GM18873 (cell line): ENCODE measurements at regions not wholly inside any gene's neighbourhood (a gene's known extent, or its start where the extent isn't known, plus 50 kb on each side); places are given as distances from the start of the nearest gene placed in this dataset.

ENCODE experiments used
- ATAC-seq: cut with Tn5 transposase; IDR thresholded peaks from one replicate; pipeline ENCODE4 v1.9.1; 2021; ENCODE audit warnings: mild to moderate bottlenecking, moderate library complexity, moderate number of reproducible peaks; ENCODE audit not compliant: unreplicated experiment, low FRiP score

GRCh38 chr7:124515106-124515830 is 250.3 kb downstream of the GPR37 start:
- ATAC-seq = no peak

- ATAC-seq = no peak
These were observed 251.1 kb downstream of the GPR37 start for GRCh38 chr7:124514471-124514870.

- ATAC-seq = no peak
These were observed 268.4 kb downstream of the GPR37 start for GRCh38 chr7:124497176-124497575.

GRCh38 chr7:124489925-124490324 is 275.7 kb downstream of the GPR37 start:
- no peak for ATAC-seq

GRCh38 chr7:124489082-124489819 is 276.3 kb downstream of the GPR37 start:
- ATAC-seq = no peak

GRCh38 chr7:124482229-124482628 is 283.4 kb downstream of the GPR37 start:
- ATAC-seq = no peak

- ATAC-seq = no peak
These were observed 284.7 kb downstream of the GPR37 start for GRCh38 chr7:124480821-124481290.

- ATAC-seq = no peak
These were observed 285.4 kb downstream of the GPR37 start for GRCh38 chr7:124480036-124480820.

GRCh38 chr7:124462249-124462648 is 303.3 kb downstream of the GPR37 start:
- no peak for ATAC-seq

GRCh38 chr7:124460555-124460954 is 305.0 kb downstream of the GPR37 start:
- ATAC-seq = no peak

- no peak for ATAC-seq
These were observed 305.5 kb downstream of the GPR37 start for GRCh38 chr7:124460056-124460450.

GRCh38 chr7:124459101-124460055 is 306.2 kb downstream of the GPR37 start:
- ATAC-seq = no peak

- no peak for ATAC-seq
These were observed 307.8 kb downstream of the GPR37 start for GRCh38 chr7:124457841-124458240.

GRCh38 chr7:124456286-124456685 is 309.3 kb downstream of the GPR37 start:
- no peak for ATAC-seq

- ATAC-seq = no peak
These were observed 313.4 kb downstream of the GPR37 start for GRCh38 chr7:124452186-124452585.

- ATAC-seq = no peak
These were observed 315.7 kb downstream of the GPR37 start for GRCh38 chr7:124449896-124450295.

GRCh38 chr7:124444696-124445480 is 320.7 kb downstream of the GPR37 start:
- ATAC-seq = no peak

- no peak for ATAC-seq
These were observed 321.8 kb downstream of the GPR37 start for GRCh38 chr7:124443762-124444161.

- ATAC-seq = no peak
These were observed 325.5 kb downstream of the GPR37 start for GRCh38 chr7:124440081-124440480.
